NCI-H526 (cell line): ENCODE measurements at regions not wholly inside any gene's neighbourhood (a gene's known extent, or its start where the extent isn't known, plus 50 kb on each side); places are given as distances from the start of the nearest gene placed in this dataset.
"Not testable (repeated sequence)": the region's sequence is repeated elsewhere in the genome, so short reads cannot be mapped to it uniquely, and the experiment has no call there.

ENCODE experiments used
- DNase-seq, 2 experiments: peaks; one replicate each; lab custom pipeline; 2025; lab: John Stamatoyannopoulos, UW

GRCh38 chr2:12879649-12880048 is 162.9 kb downstream of the TRIB2 start:
- DNase-seq = no peak

GRCh38 chr2:12881952-12882351 is 165.2 kb downstream of the TRIB2 start:
- DNase-seq = no peak

GRCh38 chr2:12882393-12882792 is 165.7 kb downstream of the TRIB2 start:
- DNase-seq = no peak

- DNase-seq = no peak
Observed at GRCh38 chr2:12883906-12884305, 167.2 kb downstream of the TRIB2 start.

- DNase-seq = no peak
Observed at GRCh38 chr2:12884713-12885282, 168.1 kb downstream of the TRIB2 start.

- DNase-seq = no peak
Observed at GRCh38 chr2:12890066-12890465, 173.3 kb downstream of the TRIB2 start.

- DNase-seq = no peak
Observed at GRCh38 chr2:12890481-12890991, 173.8 kb downstream of the TRIB2 start.

- DNase-seq = no peak
Observed at GRCh38 chr2:12895017-12895416, 178.3 kb downstream of the TRIB2 start.

GRCh38 chr2:12896318-12896982 is 179.7 kb downstream of the TRIB2 start:
- DNase-seq = no peak

GRCh38 chr2:12897181-12897580 is 180.4 kb downstream of the TRIB2 start:
- no peak for DNase-seq

- no peak for DNase-seq
Observed at GRCh38 chr2:12903272-12903671, 186.5 kb downstream of the TRIB2 start.

GRCh38 chr2:12910431-12910830 is 193.7 kb downstream of the TRIB2 start:
- no peak for DNase-seq

- DNase-seq = no peak
Observed at GRCh38 chr2:12915787-12916186, 199.1 kb downstream of the TRIB2 start.

- DNase-seq = no peak
Observed at GRCh38 chr2:12918138-12918834, 201.6 kb downstream of the TRIB2 start.

- DNase-seq = no peak
Observed at GRCh38 chr2:12918835-12919445, 202.2 kb downstream of the TRIB2 start.

- no peak for DNase-seq
Observed at GRCh38 chr2:12921321-12921720, 204.6 kb downstream of the TRIB2 start.

- DNase-seq = no peak
Observed at GRCh38 chr2:12923907-12924610, 207.3 kb downstream of the TRIB2 start.

- not testable (repeated sequence) for DNase-seq
Observed at GRCh38 chr2:12926641-12927040, 209.9 kb downstream of the TRIB2 start.

GRCh38 chr2:12928197-12928774 is 211.6 kb downstream of the TRIB2 start:
- no peak for DNase-seq

- no peak for DNase-seq
Observed at GRCh38 chr2:12928775-12929401, 212.2 kb downstream of the TRIB2 start.

- no peak for DNase-seq
Observed at GRCh38 chr2:12929758-12930157, 213.0 kb downstream of the TRIB2 start.
